Mesenchymal stem cell (in vitro differentiated cells and primary cell): ENCODE measurements at regions not wholly inside any gene's neighbourhood (a gene's known extent, or its start where the extent isn't known, plus 50 kb on each side); places are given as distances from the start of the nearest gene placed in this dataset.
A peak's percentile ranks its signal among the peaks of the same experiment; 100 is the strongest.

ENCODE experiments used
- DNase-seq: peaks from one replicate; pipeline ENCODE4 v3.0.0-alpha.2; 2013
- H2AFZ ChIP-seq: one replicate; pipeline ENCODE4 v1.6.1; 2013; ENCODE audit warnings: low read depth, mild to moderate bottlenecking, control low read depth, inconsistent platforms, low read length, moderate library complexity
- H2AK5ac ChIP-seq: 2 replicates; pipeline ENCODE4 v1.6.1; 2013; ENCODE audit warnings: low read length, moderate library complexity, mild to moderate bottlenecking, inconsistent platforms; ENCODE audit not compliant: severe bottlenecking
- H2BK120ac ChIP-seq: one replicate; pipeline ENCODE4 v1.6.1; 2013; ENCODE audit warnings: low read depth, mild to moderate bottlenecking, inconsistent platforms, low read length, moderate library complexity
- H2BK12ac ChIP-seq, 2 experiments: one replicate each; pipeline ENCODE4 v1.6.1; 2013; ENCODE audit warnings: inconsistent platforms in 2 of 2, low read length in 2 of 2, mild to moderate bottlenecking in 2 of 2, moderate library complexity in 2 of 2, control low read depth in 1 of 2
- H2BK15ac ChIP-seq: one replicate; pipeline ENCODE4 v1.6.1; 2013; ENCODE audit warnings: mild to moderate bottlenecking, low read depth, inconsistent platforms; ENCODE audit not compliant: poor library complexity, severe bottlenecking
- H2BK5ac ChIP-seq: 2 replicates; pipeline ENCODE4 v1.6.1; 2013; ENCODE audit warnings: low read depth, mild to moderate bottlenecking, low read length, control low read depth, inconsistent platforms; ENCODE audit not compliant: poor library complexity, severe bottlenecking
- H3K14ac ChIP-seq, 2 experiments: one replicate each; pipeline ENCODE4 v1.6.1; 2013; ENCODE audit warnings: inconsistent platforms in 2 of 2, low read length in 2 of 2, control low read depth in 1 of 2, mild to moderate bottlenecking in 1 of 2, moderate library complexity in 1 of 2
- H3K18ac ChIP-seq, 2 experiments: one replicate each; pipeline ENCODE4 v1.6.1; 2013; ENCODE audit warnings: inconsistent platforms in 2 of 2, low read length in 2 of 2, control low read depth in 1 of 2, low read depth in 1 of 2, mild to moderate bottlenecking in 1 of 2
- H3K23ac ChIP-seq, 2 experiments: one replicate each; pipeline ENCODE4 v1.6.1; 2013; ENCODE audit warnings: inconsistent platforms in 2 of 2, low read length in 2 of 2, mild to moderate bottlenecking in 2 of 2, moderate library complexity in 2 of 2, control low read depth in 1 of 2
- H3K27ac ChIP-seq: 2 replicates; pipeline ENCODE4 v1.5.1; 2013; ENCODE audit warnings: mild to moderate bottlenecking, moderate library complexity, low read length, control low read depth, inconsistent platforms; ENCODE audit not compliant: poor library complexity, severe bottlenecking
- H3K27me3 ChIP-seq, 2 experiments: 2 replicates each; pipeline versions ENCODE4 v1.6.1 to v1.7.0; 2013; ENCODE audit warnings: low read length in 2 of 2, mild to moderate bottlenecking in 2 of 2, moderate library complexity in 2 of 2, control low read depth in 1 of 2, inconsistent platforms in 1 of 2; ENCODE audit not compliant: control insufficient read depth in 1 of 2, insufficient read depth in 1 of 2
- H3K36me3 ChIP-seq, 2 experiments: 2 replicates each; pipeline versions ENCODE4 v1.6.1 to v1.7.0; 2013; ENCODE audit warnings: low read length in 2 of 2, control low read depth in 1 of 2, inconsistent platforms in 1 of 2, low read depth in 1 of 2, mild to moderate bottlenecking in 1 of 2; ENCODE audit not compliant: insufficient read depth in 2 of 2, control insufficient read depth in 1 of 2
- H3K4ac ChIP-seq, 2 experiments: one replicate each; pipeline ENCODE4 v1.6.1; 2013; ENCODE audit warnings: inconsistent platforms in 2 of 2, low read length in 2 of 2, mild to moderate bottlenecking in 2 of 2, moderate library complexity in 2 of 2, control low read depth in 1 of 2, low read depth in 1 of 2
- H3K4me1 ChIP-seq: 2 replicates; pipeline ENCODE4 v1.6.1; 2013; ENCODE audit warnings: low read depth, low read length, control low read depth; ENCODE audit not compliant: control insufficient read depth, insufficient read depth
- H3K4me2 ChIP-seq: 2 replicates; pipeline ENCODE4 v1.6.1; 2013; ENCODE audit warnings: low read length, mild to moderate bottlenecking, inconsistent platforms; ENCODE audit not compliant: poor library complexity, severe bottlenecking
- H3K4me3 ChIP-seq, 2 experiments: 2 replicates each; pipeline versions ENCODE4 v1.5.1 to v1.7.0; 2013; ENCODE audit warnings: low read length in 2 of 2, mild to moderate bottlenecking in 2 of 2, control low read depth in 1 of 2, low read depth in 1 of 2; ENCODE audit not compliant: insufficient read depth in 1 of 2
- H3K79me1 ChIP-seq: replicated peaks from 2 replicates; pipeline ENCODE4 v1.6.1; 2013; ENCODE audit warnings: mild to moderate bottlenecking, control low read depth, low read length, inconsistent platforms; ENCODE audit not compliant: poor library complexity, severe bottlenecking
- H3K9ac ChIP-seq: 2 replicates; pipeline ENCODE4 v1.7.0; 2013; ENCODE audit warnings: mild to moderate bottlenecking, low read length, moderate library complexity
- H3K9me3 ChIP-seq: 2 replicates; pipeline ENCODE4 v1.7.0; 2013; ENCODE audit warnings: mild to moderate bottlenecking, low read length; ENCODE audit not compliant: control insufficient read depth
- H4K8ac ChIP-seq: one replicate; pipeline ENCODE4 v1.6.1; 2013; ENCODE audit warnings: inconsistent platforms, mild to moderate bottlenecking, low read length, moderate library complexity
- H4K91ac ChIP-seq: one replicate; pipeline ENCODE4 v1.6.1; 2013; ENCODE audit warnings: mild to moderate bottlenecking, low read length, inconsistent platforms
- WGBS: methylation state at CpG from one replicate; pipeline ENCODE4 v1.1.7; 2013; ENCODE audit warnings: mixed read lengths; 5-methylcytosine and 5-hydroxymethylcytosine counted together

DNA sequence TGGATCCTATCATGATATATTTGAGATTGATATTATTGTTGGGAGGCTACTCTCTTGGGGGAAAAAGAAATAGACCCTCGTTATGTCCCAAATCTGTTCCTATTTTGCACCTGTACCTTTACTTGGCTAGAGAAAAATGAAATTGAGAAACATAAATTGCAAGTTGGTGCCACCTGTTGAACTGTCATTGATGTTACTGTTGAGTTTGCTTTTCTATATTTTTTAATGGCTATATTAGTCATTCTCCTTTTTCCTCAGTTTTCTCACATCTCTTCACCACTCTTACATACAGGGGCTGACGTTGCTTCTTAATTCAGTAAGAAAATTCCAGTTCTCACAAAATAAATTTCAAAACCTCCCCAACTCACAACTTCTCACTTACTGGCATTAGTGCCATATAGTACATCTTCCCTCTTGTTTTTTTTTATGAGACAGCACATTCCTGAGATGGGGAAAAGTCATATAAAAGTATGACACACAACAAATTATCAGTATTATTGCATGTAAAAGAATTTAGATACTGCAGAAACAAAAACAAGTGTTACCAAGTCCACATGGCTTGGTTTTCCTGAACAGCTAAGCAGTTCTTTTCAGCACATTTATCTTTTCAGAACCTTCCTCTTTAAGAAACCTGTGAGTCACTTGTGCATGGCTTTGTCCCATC lies 348.3 kb upstream of the DSEL start:
- no peaks in the 10 kb centered on the region for H3K4me1 ChIP-seq
- no peak overlapping the region for H3K14ac ChIP-seq
- H3K18ac ChIP-seq: no peak overlapping the region
- H2AFZ ChIP-seq: no peak overlapping the region
- no peak overlapping the region for H2BK5ac ChIP-seq
- no peak overlapping the region for H2BK12ac ChIP-seq
- H4K91ac ChIP-seq: no peak overlapping the region
- H3K79me1 ChIP-seq: no peaks in the 10 kb centered on the region
- 65% methylated on average over 1 of the region's 2 CpGs for WGBS
- H3K36me3 ChIP-seq: no peaks in the 10 kb centered on the region
- no peak overlapping the region for H4K8ac ChIP-seq
- H3K4me3 ChIP-seq: no peak overlapping the region
- H3K23ac ChIP-seq: no peak overlapping the region
- H3K27me3 ChIP-seq: no peaks in the 10 kb centered on the region
- H3K27ac ChIP-seq: no peak overlapping the region
- H2BK120ac ChIP-seq: no peak overlapping the region
- no peaks in the 10 kb centered on the region for H3K9me3 ChIP-seq
- DNase-seq: peak; percentile 24
- H3K4me2 ChIP-seq: no peak overlapping the region
- no peak overlapping the region for H3K9ac ChIP-seq
- no peak overlapping the region for H2AK5ac ChIP-seq
- H2BK15ac ChIP-seq: no peak overlapping the region
- H3K4ac ChIP-seq: no peak overlapping the region

DNA sequence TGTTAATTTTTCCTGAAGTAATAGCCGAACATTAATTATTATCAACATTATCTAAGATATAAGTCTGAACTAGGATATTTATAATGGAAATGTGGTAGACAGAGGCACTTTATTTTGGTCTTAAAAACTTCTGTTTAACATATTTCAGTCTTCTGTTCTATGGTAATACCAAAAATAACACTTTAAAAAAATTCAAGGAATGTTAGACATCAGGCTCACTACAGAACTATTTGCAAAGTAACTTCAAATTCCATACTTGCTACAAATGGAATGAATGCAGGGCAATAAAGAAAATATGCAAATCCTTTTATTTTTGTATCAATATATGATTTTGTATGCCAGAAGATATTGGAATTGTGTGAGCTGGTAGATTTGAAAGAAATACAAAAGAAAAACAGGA lies 345.5 kb upstream of the DSEL start:
- H2BK120ac ChIP-seq: no peak overlapping the region
- no peaks in the 10 kb centered on the region for H3K36me3 ChIP-seq
- no CpG with 5 or more reads among the region's 1 CpG for WGBS
- no peak overlapping the region for H3K4me2 ChIP-seq
- no peaks in the 10 kb centered on the region for H3K79me1 ChIP-seq
- no peak overlapping the region for H3K14ac ChIP-seq
- H2BK12ac ChIP-seq: no peak overlapping the region
- no peak overlapping the region for H4K8ac ChIP-seq
- peaks cover 5% of the 10 kb centered on the region for H3K9me3 ChIP-seq
- no peaks in the 10 kb centered on the region for H3K4me1 ChIP-seq
- no peak overlapping the region for H2AK5ac ChIP-seq
- no peak overlapping the region for H2BK15ac ChIP-seq
- no peak overlapping the region for H3K18ac ChIP-seq
- no peak overlapping the region for H3K27ac ChIP-seq
- no peak overlapping the region for H3K23ac ChIP-seq
- H3K27me3 ChIP-seq: no peaks in the 10 kb centered on the region
- H3K4ac ChIP-seq: no peak overlapping the region
- H3K9ac ChIP-seq: no peak overlapping the region
- no peak for DNase-seq
- no peak overlapping the region for H2BK5ac ChIP-seq
- H2AFZ ChIP-seq: no peak overlapping the region
- H4K91ac ChIP-seq: no peak overlapping the region
- no peak overlapping the region for H3K4me3 ChIP-seq

DNA sequence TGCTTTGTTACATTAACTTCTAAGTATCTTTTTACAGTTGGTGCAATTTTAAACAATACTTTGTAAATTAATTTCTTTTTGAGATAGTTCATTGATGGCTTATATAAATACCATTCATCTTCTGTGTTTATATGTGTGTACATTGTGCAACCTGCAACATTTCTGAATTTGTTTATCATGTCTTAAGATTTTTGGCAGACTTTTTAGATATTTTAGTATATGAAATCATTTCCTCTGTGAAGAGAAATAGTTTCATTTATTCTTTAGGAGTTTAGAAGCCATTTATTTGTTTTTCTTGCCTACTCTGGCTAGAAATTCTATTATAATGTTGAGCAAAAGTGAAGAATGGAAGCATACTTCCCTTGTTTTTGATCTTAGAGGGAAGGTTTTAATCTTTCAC lies 337.8 kb upstream of the DSEL start:
- Histone ChIP-seq H2AK5ac (no peak overlapping the region), H3K4me2 (no peak overlapping the region)

DNA sequence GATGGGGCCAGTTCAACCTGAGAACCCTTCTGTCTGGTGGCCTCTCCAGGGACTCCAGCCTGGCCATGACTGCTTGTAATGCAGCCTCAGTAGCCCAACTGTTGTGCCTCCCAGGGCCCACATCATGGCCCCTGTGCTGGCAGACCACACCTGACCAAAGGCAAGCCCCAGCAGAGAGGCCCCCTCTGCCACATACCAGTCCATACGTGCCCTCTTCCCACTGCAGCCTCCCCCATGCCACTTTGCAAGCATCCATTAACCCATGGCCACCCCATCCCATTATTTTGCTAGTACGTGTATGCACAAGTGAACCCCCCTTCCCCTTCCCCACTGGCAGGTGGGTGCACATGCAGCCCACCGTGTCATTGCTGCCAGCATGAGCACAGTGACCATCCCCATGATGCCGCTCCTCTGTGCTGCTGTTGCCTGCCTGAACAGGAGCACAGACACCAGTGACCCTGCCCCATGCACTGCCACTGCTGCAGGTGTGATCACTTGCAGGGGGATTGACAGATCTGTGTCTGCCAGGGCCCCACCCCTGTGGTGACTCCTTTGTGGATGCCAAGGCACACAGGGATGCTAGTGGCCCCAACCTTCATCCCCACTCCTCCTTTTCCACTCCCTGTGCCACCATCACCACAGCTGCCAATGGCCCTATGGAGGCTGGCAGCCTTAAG lies 330.0 kb upstream of the DSEL start:
- H3K4me1 ChIP-seq: no peaks in the 10 kb centered on the region
- H3K36me3 ChIP-seq: no peaks in the 10 kb centered on the region
- no peak overlapping the region for H4K91ac ChIP-seq
- no peak overlapping the region for H3K27ac ChIP-seq
- no peak overlapping the region for H2BK12ac ChIP-seq
- H2AK5ac ChIP-seq: no peak overlapping the region
- H2AFZ ChIP-seq: no peak overlapping the region
- H3K79me1 ChIP-seq: no peaks in the 10 kb centered on the region
- H3K9ac ChIP-seq: no peak overlapping the region
- H3K4ac ChIP-seq: peak overlapping the region in 1 of 2 experiments; percentile 15
- no peak overlapping the region for H4K8ac ChIP-seq
- no peak overlapping the region for H2BK15ac ChIP-seq
- no peak overlapping the region for H3K18ac ChIP-seq
- H3K23ac ChIP-seq: no peak overlapping the region
- H2BK120ac ChIP-seq: no peak overlapping the region
- no peak overlapping the region for H3K4me2 ChIP-seq
- 97% methylated on average over 4 of the region's 4 CpGs for WGBS
- H3K4me3 ChIP-seq: no peak overlapping the region
- H2BK5ac ChIP-seq: no peak overlapping the region
- no peak overlapping the region for H3K14ac ChIP-seq
- no peaks in the 10 kb centered on the region for H3K27me3 ChIP-seq
- no peak for DNase-seq
- H3K9me3 ChIP-seq: no peaks in the 10 kb centered on the region

More for the DNA sequence above, 337.8 kb upstream of the DSEL start:
- H2BK12ac ChIP-seq: no peak overlapping the region
- H3K79me1 ChIP-seq: no peaks in the 10 kb centered on the region
- H4K91ac ChIP-seq: no peak overlapping the region
- H3K9me3 ChIP-seq: peaks cover 5% of the 10 kb centered on the region
- no peak overlapping the region for H2BK15ac ChIP-seq
- no peak overlapping the region for H3K4ac ChIP-seq
- no peak for DNase-seq
- no peak overlapping the region for H2BK5ac ChIP-seq
- H3K36me3 ChIP-seq: no peaks in the 10 kb centered on the region
- no peaks in the 10 kb centered on the region for H3K4me1 ChIP-seq
- H3K23ac ChIP-seq: no peak overlapping the region
- no peak overlapping the region for H4K8ac ChIP-seq
- no peaks in the 10 kb centered on the region for H3K27me3 ChIP-seq
- no peak overlapping the region for H3K14ac ChIP-seq
- H2AFZ ChIP-seq: no peak overlapping the region
- no peak overlapping the region for H3K18ac ChIP-seq
- H3K4me3 ChIP-seq: no peak overlapping the region
- no peak overlapping the region for H3K9ac ChIP-seq
- no peak overlapping the region for H3K27ac ChIP-seq
- H2BK120ac ChIP-seq: no peak overlapping the region
